Heart left ventricle (tissue), 16 donors: ENCODE measurements at regions not wholly inside any gene's neighbourhood (a gene's known extent, or its start where the extent isn't known, plus 50 kb on each side); places are given as distances from the start of the nearest gene placed in this dataset.

Experiments
- ATAC-seq, 4 donors: fragments of 200-7000 bp; cut with Tn5 transposase; one replicate each; pipeline ENCODE4 v1.9.1; 2020 to 2022; ENCODE audit warnings: moderate library complexity in 4 of 4, mild to moderate bottlenecking in 3 of 4, moderate number of reproducible peaks in 1 of 4
- DNase-seq, 5 donors: peaks; one replicate each; pipeline ENCODE4 v3.0.0-alpha.2; 2020
- H3K27ac ChIP-seq, 12 donors: fragments of 200-600 bp; sonication (generic) in 4 of 12; one replicate each; pipeline versions ENCODE4 v1.5.0 to v1.8.0; 2016 to 2022; ENCODE audit warnings: mild to moderate bottlenecking in 2 of 12
- H3K27me3 ChIP-seq, 9 donors: fragments of 200-600 bp; sonication (generic) in 2 of 9; one replicate each; pipeline versions ENCODE4 v1.5.1 to v1.8.0; 2016 to 2022; ENCODE audit warnings: mild to moderate bottlenecking in 3 of 9
- H3K36me3 ChIP-seq, 9 donors: fragments of 200-600 bp; sonication (generic) in 2 of 9; one replicate each; pipeline versions ENCODE4 v1.5.0 to v1.8.0; 2018 to 2022; ENCODE audit warnings: mild to moderate bottlenecking in 2 of 9
- H3K4me1 ChIP-seq, 12 donors: fragments of 200-600 bp; sonication (generic) in 4 of 12; one replicate each; pipeline versions ENCODE4 v1.5.0 to v1.8.0; 2016 to 2022; ENCODE audit warnings: mild to moderate bottlenecking in 3 of 12
- H3K4me3 ChIP-seq, 12 donors: fragments of 200-600 bp; sonication (generic) in 4 of 12; one replicate each; pipeline versions ENCODE4 v1.5.0 to v1.8.0; 2017 to 2022; ENCODE audit warnings: mild to moderate bottlenecking in 9 of 12, moderate library complexity in 4 of 12
- H3K9me3 ChIP-seq, 12 donors: fragments of 200-600 bp; sonication (generic) in 4 of 12; one replicate each; pipeline versions ENCODE4 v1.5.0 to v1.8.0; 2016 to 2022; ENCODE audit warnings: mild to moderate bottlenecking in 1 of 12
- POLR2A ChIP-seq, 2 donors: fragments of 450-650 bp; IDR thresholded peaks; one replicate each; pipeline ENCODE4 v1.6.1; 2017; ENCODE audit warnings: antibody characterized with exemption in 2 of 2, mild to moderate bottlenecking in 2 of 2, moderate library complexity in 2 of 2
- WGBS, 4 donors: extraction: QIAGEN DNeasy Blood & Tissue Kit in 2 of 4; methylation state at CpG; one replicate each; pipeline versions ENCODE4 v1.1.5 to v1.1.7; 2013 to 2018; 5-methylcytosine and 5-hydroxymethylcytosine counted together
- intact Hi-C, 10 donors: fragments of 100-400 bp; cut with DNase I; formaldehyde crosslinking; loops; one replicate each; pipeline versions ENCODE4 v1.11.1 to v1.14.2; 2022
- TF ChIP-seq, protein P1 (sequence below), 12 donors: fragments of 200-600 bp; sonication (generic) in 4 of 12; IDR thresholded peaks; one replicate each; pipeline versions ENCODE4 v1.5.0 to v1.8.0; 2018 to 2022; ENCODE audit warnings: antibody characterized with exemption in 12 of 12, mild to moderate bottlenecking in 5 of 12
- donor health status: ischemic (EF 13 %, LVEDD 7.1; RV severe dilation, severe dysfunction).
- donor health status: healthy with polysubstance abuse.
- donor health status: DM: no; HTN: yes; CAD: no.
- donor health status: DM: no; HTN: no; CAD: no.
- donor health status: ischemic (EF 25% LVEDD 6.9; RV normal size, moderate dysfunction).
- donor health status: ischemic (EF 25% LVEDD 5.7; RV mildly dilated, moderate dysfunction).
- donor health status: healthy.
- donor health status: DM: yes; HTN: yes; CAD: no.
- donor health status: ischemic (EF 35%, LVEDD 5.7; RV mildly dilated, moderate dysfunction).
- donor health status: nonischemic (EF 11% LVEDD 7.7; RV severe dilation, severe dysfunction).
- donor health status: DM: yes; HTN: yes; CAD: no.
- donor health status: PGD.
- donor health status: ischemic (EF 29% LVEDD 5.4; RV normal size, mild dysfunction).
- donor health status: nonischemic (EF 23%, LVEDD 6.1; RV moderate dilation, normal function).

- ATAC-seq (no peak), DNase-seq (no peak)
- Histone ChIP-seq H3K9me3 (peaks cover 0 to 12% (median 2%) of the 10 kb centered on the region in 12 donors), H3K4me3 (no peak overlapping the region), H3K36me3 (no peaks in the 10 kb centered on the region), H3K4me1 (no peaks in the 10 kb centered on the region), H3K27me3 (peaks cover 0 to 8% (median 0%) of the 10 kb centered on the region in 9 donors), H3K27ac (no peak overlapping the region)
- TF ChIP-seq, protein P1, sequence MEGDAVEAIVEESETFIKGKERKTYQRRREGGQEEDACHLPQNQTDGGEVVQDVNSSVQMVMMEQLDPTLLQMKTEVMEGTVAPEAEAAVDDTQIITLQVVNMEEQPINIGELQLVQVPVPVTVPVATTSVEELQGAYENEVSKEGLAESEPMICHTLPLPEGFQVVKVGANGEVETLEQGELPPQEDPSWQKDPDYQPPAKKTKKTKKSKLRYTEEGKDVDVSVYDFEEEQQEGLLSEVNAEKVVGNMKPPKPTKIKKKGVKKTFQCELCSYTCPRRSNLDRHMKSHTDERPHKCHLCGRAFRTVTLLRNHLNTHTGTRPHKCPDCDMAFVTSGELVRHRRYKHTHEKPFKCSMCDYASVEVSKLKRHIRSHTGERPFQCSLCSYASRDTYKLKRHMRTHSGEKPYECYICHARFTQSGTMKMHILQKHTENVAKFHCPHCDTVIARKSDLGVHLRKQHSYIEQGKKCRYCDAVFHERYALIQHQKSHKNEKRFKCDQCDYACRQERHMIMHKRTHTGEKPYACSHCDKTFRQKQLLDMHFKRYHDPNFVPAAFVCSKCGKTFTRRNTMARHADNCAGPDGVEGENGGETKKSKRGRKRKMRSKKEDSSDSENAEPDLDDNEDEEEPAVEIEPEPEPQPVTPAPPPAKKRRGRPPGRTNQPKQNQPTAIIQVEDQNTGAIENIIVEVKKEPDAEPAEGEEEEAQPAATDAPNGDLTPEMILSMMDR (IDR thresholded peaks at IDR 0.05), result no peak
- no peak for TF ChIP-seq POLR2A (IDR thresholded peaks at IDR 0.05)
- WGBS, 4 donors, result 81 to 93% (median 88%) methylated on average over 8 of the region's 8 CpGs
- intact Hi-C loops, result no loop called here
These were observed 99.1 kb upstream of the SLC6A11 start for GRCh38 chr3:10716964-10717363.

DNA sequence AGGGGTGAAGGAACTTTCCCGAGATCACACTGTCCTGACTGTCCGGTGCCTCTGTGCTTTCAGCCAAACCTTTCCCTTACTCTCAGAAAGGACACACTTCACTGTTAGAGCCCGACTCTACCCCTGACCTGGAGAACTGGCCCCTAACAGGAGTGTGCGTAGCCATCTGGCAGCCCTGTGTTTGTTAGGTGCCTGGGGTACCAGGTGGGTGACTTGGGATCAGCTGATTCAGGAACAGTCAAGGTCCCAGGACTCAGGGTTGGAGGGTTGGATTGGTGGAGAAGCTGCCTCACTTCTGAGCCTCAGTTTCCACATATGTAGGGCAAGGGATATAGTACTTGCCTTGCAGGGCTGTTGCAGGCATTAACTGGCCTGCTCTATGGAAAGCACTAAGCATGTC lies 98.3 kb upstream of the SLC6A11 start:
- H3K9me3 ChIP-seq, result peaks cover 0 to 12% (median 2%) of the 10 kb centered on the region in 12 donors
- intact Hi-C loops, result no loop called here
- no peaks in the 10 kb centered on the region for H3K4me1 ChIP-seq
- H3K27me3 ChIP-seq, result peaks cover 0 to 7% (median 0%) of the 10 kb centered on the region in 9 donors
- no peak for TF ChIP-seq POLR2A (IDR thresholded peaks at IDR 0.05)
- TF ChIP-seq, protein P1 (IDR thresholded peaks at IDR 0.05), result no peak
- ATAC-seq (no peak), DNase-seq (no peak)
- 72 to 91% (median 84%) methylated on average over 3 to 4 of the region's 4 CpGs for WGBS, 4 donors
- no peak overlapping the region for H3K27ac ChIP-seq
- H3K36me3 ChIP-seq, result no peaks in the 10 kb centered on the region
- H3K4me3 ChIP-seq, result no peak overlapping the region

DNA sequence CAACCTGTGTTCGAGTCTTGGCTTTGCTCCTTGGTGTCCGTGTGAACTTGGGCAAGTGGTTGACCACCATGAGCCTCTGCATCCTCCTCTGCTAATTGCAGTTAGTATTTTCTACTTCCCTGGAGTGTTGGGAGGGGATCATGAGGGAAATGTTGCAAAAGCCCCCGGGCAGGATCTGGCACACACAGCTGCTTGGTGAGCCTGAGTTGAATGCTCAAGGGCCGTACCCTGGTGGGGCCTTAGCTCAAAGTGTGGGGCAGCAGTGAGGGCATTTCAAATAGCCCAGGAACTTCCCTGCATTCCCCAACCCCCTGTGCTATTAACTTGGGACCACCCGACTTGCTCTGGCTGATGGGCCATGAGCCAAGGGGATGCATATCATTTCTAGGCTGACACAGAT lies 94.9 kb upstream of the SLC6A11 start:
- Histone ChIP-seq H3K9me3 (no peaks in the 10 kb centered on the region), H3K36me3 (no peaks in the 10 kb centered on the region), H3K4me3 (no peak overlapping the region), H3K27me3 (peaks cover 0 to 22% (median 0%) of the 10 kb centered on the region in 9 donors), H3K27ac (no peak overlapping the region), H3K4me1 (no peaks in the 10 kb centered on the region)
- TF ChIP-seq, protein P1 (IDR thresholded peaks at IDR 0.05), result no peak
- TF ChIP-seq POLR2A (IDR thresholded peaks at IDR 0.05), result no peak
- WGBS, 4 donors, result 56 to 71% (median 68%) methylated on average over 4 to 5 of the region's 5 CpGs
- ATAC-seq (no peak), DNase-seq (no peak)
- intact Hi-C loops, result no loop called here

- Histone ChIP-seq H3K4me1 (no peaks in the 10 kb centered on the region), H3K36me3 (no peaks in the 10 kb centered on the region), H3K27ac (no peak overlapping the region), H3K4me3 (no peak overlapping the region), H3K9me3 (no peaks in the 10 kb centered on the region), H3K27me3 (peaks cover 0 to 32% (median 0%) of the 10 kb centered on the region in 9 donors)
- TF ChIP-seq, protein P1 (IDR thresholded peaks at IDR 0.05), result no peak
- TF ChIP-seq POLR2A (IDR thresholded peaks at IDR 0.05), result no peak
- ATAC-seq (no peak), DNase-seq (no peak)
- WGBS, 4 donors, result 61 to 73% (median 69%) methylated on average over 4 to 6 of the region's 6 CpGs
- intact Hi-C loops, result no loop called here
These were observed 93.1 kb upstream of the SLC6A11 start for GRCh38 chr3:10722911-10723310.
